ENCODE measurements at regions not wholly inside any gene's neighbourhood (a gene's known extent, or its start where the extent isn't known, plus 50 kb on each side); places are given as distances from the start of the nearest gene placed in this dataset.

DNA sequence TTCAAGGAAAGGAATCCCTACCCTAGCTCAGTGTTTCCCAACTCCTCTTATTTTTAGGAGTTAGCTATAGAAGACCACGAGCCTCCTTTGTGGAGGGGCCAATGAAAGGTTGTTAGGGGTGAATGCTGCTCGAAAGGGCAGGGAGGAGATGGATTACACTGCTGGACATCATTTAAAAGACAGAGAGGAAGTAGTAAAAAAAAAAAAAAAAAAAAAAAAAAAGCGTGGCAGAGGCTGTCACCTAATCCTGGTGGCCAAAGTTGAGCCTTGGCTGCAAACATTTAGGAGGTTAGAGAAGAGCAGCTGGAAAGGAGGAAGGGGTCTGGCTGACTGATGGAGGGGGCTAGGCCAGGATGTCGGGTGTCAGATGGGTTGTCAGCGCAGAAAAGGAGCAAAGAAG is 139.0 kb upstream of the KLF7 start:
- DNase-seq (no peak), ATAC-seq (ENCODE audit: low read depth) (no peak)
- no peak overlapping the region for H3K56ac ChIP-seq (ENCODE audit: extremely low read depth, insufficient read depth, low read length)
- no peak overlapping the region for H4K91ac ChIP-seq (ENCODE audit: insufficient read depth, low read depth, low read length)
- no peaks in the 10 kb centered on the region for H3K9me1 ChIP-seq (ENCODE audit: insufficient read depth, low read length)
- no peak overlapping the region for H4K8ac ChIP-seq (ENCODE audit: low read depth in 2 of 2, low read length in 2 of 2)
- H3K9ac ChIP-seq (ENCODE audit: low read depth, low read length), result no peak overlapping the region
- ChIA-PET CTCF (no interaction called here), POLR2A (ENCODE audit: unreplicated experiment) (interaction anchor here (0.7 kb wide), 1 partner anchor 11 kb away, joined by 31 read pairs; no protein-coding TSS in a partner anchor)
- H3K36me3 ChIP-seq (ENCODE audit: control insufficient read depth, insufficient read depth, low read length), result no peaks in the 10 kb centered on the region
- H4K20me1 ChIP-seq (ENCODE audit: insufficient read depth, low read length), result no peaks in the 10 kb centered on the region
- no peak overlapping the region for H3K4me3 ChIP-seq (ENCODE audit: insufficient read depth, low read depth, low read length)
- dilution Hi-C loops (cut with HindIII; ENCODE audit: low sequenced_read_pairs, unreplicated experiment), result no loop called here
- BruUV-seq (replicated peaks), result no TSS peak
- in situ Hi-C loops (cut with MboI; ENCODE audit: low sequenced_read_pairs), result no loop called here
- no peak overlapping the region for H3K4me2 ChIP-seq (ENCODE audit: low read depth, low read length)
- intact Hi-C loops (cut with micrococcal nuclease), result no loop called here
- H4K5ac ChIP-seq (ENCODE audit: low read depth, low read length), result no peak overlapping the region
- no peak overlapping the region for H3K4ac ChIP-seq (ENCODE audit: low read depth, low read length)
- 0 out of 3 replicates have a peak overlapping the region, but pooled peaks have one; percentile 48 for H2BK15ac ChIP-seq (ENCODE audit: low read depth, low read length)
- no peak overlapping the region for H3K23ac ChIP-seq (ENCODE audit: low read depth, low read length)
- no peak overlapping the region for H2BK120ac ChIP-seq (ENCODE audit: low read depth, low read length)
- no CpG with 5 or more reads among the region's 5 CpGs for WGBS, 2 experiments (ENCODE audit: extremely low coverage in 2 of 2, insufficient read length in 1 of 2)
- H3K4me1 ChIP-seq (ENCODE audit: control insufficient read depth, insufficient read depth, low read length), result no peaks in the 10 kb centered on the region; the same call in 1 of the 2 replicates
- H2AK5ac ChIP-seq (ENCODE audit: low read depth, low read length), result no peak overlapping the region
- no peak overlapping the region for H2BK5ac ChIP-seq (ENCODE audit: low read depth, low read length, poor library complexity, severe bottlenecking)
- no peaks in the 10 kb centered on the region for H3K79me1 ChIP-seq (ENCODE audit: low read depth in 1 of 2, low read length in 2 of 2)
- no peak overlapping the region for H3K18ac ChIP-seq (ENCODE audit: low read depth, low read length)
- H2AK9ac ChIP-seq (replicated peaks; ENCODE audit: low read depth, low read length, poor library complexity), result no peak overlapping the region
- no peaks in the 10 kb centered on the region for H3K9me3 ChIP-seq (ENCODE audit: control insufficient read depth, insufficient read depth, low read length)
- no peak overlapping the region for H3K27ac ChIP-seq (ENCODE audit: insufficient read depth, low read length)
- H3K14ac ChIP-seq (replicated peaks; ENCODE audit: low read depth, low read length), result no peak overlapping the region
- no peak for TF ChIP-seq NFE2L2 (IDR thresholded peaks at IDR 0.05; ENCODE audit: low read depth, low read length)
- TF ChIP-seq, protein P1, sequence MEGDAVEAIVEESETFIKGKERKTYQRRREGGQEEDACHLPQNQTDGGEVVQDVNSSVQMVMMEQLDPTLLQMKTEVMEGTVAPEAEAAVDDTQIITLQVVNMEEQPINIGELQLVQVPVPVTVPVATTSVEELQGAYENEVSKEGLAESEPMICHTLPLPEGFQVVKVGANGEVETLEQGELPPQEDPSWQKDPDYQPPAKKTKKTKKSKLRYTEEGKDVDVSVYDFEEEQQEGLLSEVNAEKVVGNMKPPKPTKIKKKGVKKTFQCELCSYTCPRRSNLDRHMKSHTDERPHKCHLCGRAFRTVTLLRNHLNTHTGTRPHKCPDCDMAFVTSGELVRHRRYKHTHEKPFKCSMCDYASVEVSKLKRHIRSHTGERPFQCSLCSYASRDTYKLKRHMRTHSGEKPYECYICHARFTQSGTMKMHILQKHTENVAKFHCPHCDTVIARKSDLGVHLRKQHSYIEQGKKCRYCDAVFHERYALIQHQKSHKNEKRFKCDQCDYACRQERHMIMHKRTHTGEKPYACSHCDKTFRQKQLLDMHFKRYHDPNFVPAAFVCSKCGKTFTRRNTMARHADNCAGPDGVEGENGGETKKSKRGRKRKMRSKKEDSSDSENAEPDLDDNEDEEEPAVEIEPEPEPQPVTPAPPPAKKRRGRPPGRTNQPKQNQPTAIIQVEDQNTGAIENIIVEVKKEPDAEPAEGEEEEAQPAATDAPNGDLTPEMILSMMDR (conservative IDR thresholded peaks at IDR 0.05; ENCODE audit: low read depth, low read length), result no peak
- no peak for TF ChIP-seq SMC3 (IDR thresholded peaks at IDR 0.05; ENCODE audit: low read depth, low read length)
- TF ChIP-seq MAZ (IDR thresholded peaks at IDR 0.05; ENCODE audit: borderline replicate concordance, low read depth, low read length), result no peak
- TF ChIP-seq BHLHE40 (IDR thresholded peaks at IDR 0.05; ENCODE audit: low read depth, low read length), result no peak
- no peak for TF ChIP-seq MAFK (IDR thresholded peaks at IDR 0.05; ENCODE audit: low read depth, low read length)
- TF ChIP-seq CHD1 (IDR thresholded peaks at IDR 0.05; ENCODE audit: low read depth, low read length), result no peak
- no peak for TF ChIP-seq FOS (IDR thresholded peaks at IDR 0.05; ENCODE audit: low read depth, low read length)
- no peak for TF ChIP-seq POLR2A (IDR thresholded peaks at IDR 0.05; ENCODE audit: low read depth, low read length)
- TF ChIP-seq RAD21 (IDR thresholded peaks at IDR 0.05; ENCODE audit: low read length), result no peak
- no peak for TF ChIP-seq CEBPB (IDR thresholded peaks at IDR 0.05; ENCODE audit: low read depth, low read length)
- no peak for TF ChIP-seq ELK1 (IDR thresholded peaks at IDR 0.05; ENCODE audit: borderline replicate concordance, low read depth, low read length)
- no peak for TF ChIP-seq RFX5 (IDR thresholded peaks at IDR 0.05; ENCODE audit: low read depth, low read length)
- TF ChIP-seq MXI1 (IDR thresholded peaks at IDR 0.05; ENCODE audit: borderline replicate concordance, low read depth, low read length), result no peak
- TF ChIP-seq USF2 (IDR thresholded peaks at IDR 0.05; ENCODE audit: low read depth, low read length), result no peak
- H2BK20ac ChIP-seq (ENCODE audit: low read depth, low read length), result no peak overlapping the region
- H2AFZ ChIP-seq (replicated peaks; ENCODE audit: low read length, poor library complexity), result no peak overlapping the region
- H3K27me3 ChIP-seq (ENCODE audit: control insufficient read depth, insufficient read depth, low read length), result no peaks in the 10 kb centered on the region

All from IMR-90 (cell line).